CD14-positive monocyte (primary cell): ENCODE measurements at regions not wholly inside any gene's neighbourhood (a gene's known extent, or its start where the extent isn't known, plus 50 kb on each side); places are given as distances from the start of the nearest gene placed in this dataset.

Experiments used
- DNase-seq, 3 donors: peaks; one replicate each; pipeline ENCODE4 v3.0.0-alpha.2; 2011 to 2022
- H2AFZ ChIP-seq: 2 replicates; pipeline ENCODE4 v1.6.0; 2012; ENCODE audit warnings: mild to moderate bottlenecking, low read depth, low read length, inconsistent platforms; ENCODE audit not compliant: insufficient read depth, poor library complexity, severe bottlenecking
- H3K27ac ChIP-seq, 2 donors: 1 replicate in 1 of 2; 2 replicates in 1 of 2; pipeline ENCODE4 v1.5.1; 2012 to 2013; ENCODE audit warnings: low read length in 2 of 2, control low read depth in 1 of 2, inconsistent platforms in 1 of 2, low read depth in 1 of 2, mild to moderate bottlenecking in 1 of 2
- H3K27me3 ChIP-seq, 2 donors: one replicate each; pipeline versions ENCODE4 v1.6.0 to v1.6.1; 2011 to 2013; ENCODE audit warnings: low read length in 2 of 2; ENCODE audit not compliant: control insufficient read depth in 2 of 2, insufficient read depth in 2 of 2
- H3K36me3 ChIP-seq, 2 donors: replicated peaks in 1 of 2; 1 replicate in 1 of 2; 2 replicates in 1 of 2; pipeline versions ENCODE4 v1.5.1 to v1.6.1; 2012 to 2013; ENCODE audit warnings: low read length in 2 of 2, control low read depth in 1 of 2, inconsistent platforms in 1 of 2, mild to moderate bottlenecking in 1 of 2; ENCODE audit not compliant: insufficient read depth in 2 of 2, control insufficient read depth in 1 of 2
- H3K4me1 ChIP-seq, 2 donors: 1 replicate in 1 of 2; 2 replicates in 1 of 2; pipeline versions ENCODE4 v1.5.1 to v1.6.1; 2012 to 2013; ENCODE audit warnings: low read length in 2 of 2, control low read depth in 1 of 2, inconsistent platforms in 1 of 2, mild to moderate bottlenecking in 1 of 2, moderate library complexity in 1 of 2; ENCODE audit not compliant: insufficient read depth in 2 of 2, control insufficient read depth in 1 of 2
- H3K4me2 ChIP-seq: replicated peaks from 2 replicates; pipeline ENCODE3; 2012; ENCODE audit warnings: low read length, moderate library complexity, mild to moderate bottlenecking; ENCODE audit not compliant: poor library complexity, severe bottlenecking; ENCODE audit errors: extremely low read depth
- H3K4me3 ChIP-seq, 3 experiments: fragments of 200-600 bp in 1 of 3; sonication (generic) in 1 of 3; replicated peaks in 1 of 3; 1 replicate in 2 of 3; 2 replicates in 1 of 3; pipeline ENCODE4 v1.5.1; 2011 to 2013; ENCODE audit warnings: low read length in 3 of 3, mild to moderate bottlenecking in 3 of 3, control low read depth in 2 of 3, low read depth in 2 of 3, inconsistent platforms in 1 of 3, moderate library complexity in 1 of 3
- H3K79me2 ChIP-seq: 2 replicates; pipeline ENCODE4 v1.6.0; 2012; ENCODE audit warnings: mild to moderate bottlenecking, control low read depth, inconsistent platforms, low read length, moderate library complexity; ENCODE audit not compliant: insufficient read depth
- H3K9ac ChIP-seq: 2 replicates; pipeline ENCODE4 v1.6.0; 2017; ENCODE audit warnings: low read length, mild to moderate bottlenecking; ENCODE audit not compliant: insufficient read depth, poor library complexity, severe bottlenecking
- H3K9me3 ChIP-seq, 2 donors: replicated peaks in 1 of 2; 1 replicate in 1 of 2; 2 replicates in 1 of 2; pipeline versions ENCODE4 v1.5.1 to v1.6.1; 2012 to 2013; ENCODE audit warnings: low read length in 2 of 2, control low read depth in 1 of 2; ENCODE audit not compliant: control insufficient read depth in 1 of 2, insufficient read depth in 1 of 2
- H4K20me1 ChIP-seq: 2 replicates; pipeline ENCODE4 v1.6.0; 2012; ENCODE audit warnings: mild to moderate bottlenecking, low read length, control low read depth, moderate library complexity; ENCODE audit not compliant: insufficient read depth
- H3K27ac Mint-ChIP-seq, 7 donors: one replicate each; pipeline ENCODE4 v1.8.0; 2020; ENCODE audit warnings: mild to moderate bottlenecking in 7 of 7, mixed read lengths in 7 of 7, moderate library complexity in 6 of 7, inconsistent platforms in 2 of 7
- H3K27me3 Mint-ChIP-seq, 3 donors: one replicate each; pipeline ENCODE4 v1.8.0; 2021 to 2022; ENCODE audit warnings: low read depth in 3 of 3, mild to moderate bottlenecking in 3 of 3, mixed read lengths in 3 of 3, moderate library complexity in 3 of 3, inconsistent platforms in 1 of 3
- H3K36me3 Mint-ChIP-seq, 2 donors: one replicate each; pipeline ENCODE4 v1.8.0; 2020; ENCODE audit warnings: mixed read lengths in 2 of 2, inconsistent platforms in 1 of 2, mild to moderate bottlenecking in 1 of 2
- H3K4me1 Mint-ChIP-seq: one replicate; pipeline ENCODE4 v1.8.0; 2020; ENCODE audit warnings: mild to moderate bottlenecking, mixed read lengths
- H3K4me3 Mint-ChIP-seq, 2 donors: one replicate each; pipeline ENCODE4 v1.8.0; 2020; ENCODE audit warnings: mild to moderate bottlenecking in 2 of 2, mixed read lengths in 2 of 2, moderate library complexity in 1 of 2
- H3K9me3 Mint-ChIP-seq, 7 donors: one replicate each; pipeline ENCODE4 v1.8.0; 2020 to 2022; ENCODE audit warnings: mixed read lengths in 7 of 7, mild to moderate bottlenecking in 6 of 7, moderate library complexity in 6 of 7, inconsistent platforms in 2 of 7
- CTCF ChIP-seq: fragments of 200-600 bp; IDR thresholded peaks from one replicate; pipeline ENCODE4 v1.8.0; 2022; ENCODE audit warnings: antibody characterized with exemption, mild to moderate bottlenecking
- WGBS: methylation state at CpG from one replicate; pipeline ENCODE4 v1.1.5; 2013; ENCODE audit warnings: missing lambda C conversion rate; ENCODE audit not compliant: insufficient coverage; 5-methylcytosine and 5-hydroxymethylcytosine counted together
- intact Hi-C, 2 donors: fragments of 100-400 bp; cut with micrococcal nuclease; formaldehyde crosslinking; loops; one replicate each; pipeline versions ENCODE4 v1.15.0 to v1.15.1; 2023

DNA sequence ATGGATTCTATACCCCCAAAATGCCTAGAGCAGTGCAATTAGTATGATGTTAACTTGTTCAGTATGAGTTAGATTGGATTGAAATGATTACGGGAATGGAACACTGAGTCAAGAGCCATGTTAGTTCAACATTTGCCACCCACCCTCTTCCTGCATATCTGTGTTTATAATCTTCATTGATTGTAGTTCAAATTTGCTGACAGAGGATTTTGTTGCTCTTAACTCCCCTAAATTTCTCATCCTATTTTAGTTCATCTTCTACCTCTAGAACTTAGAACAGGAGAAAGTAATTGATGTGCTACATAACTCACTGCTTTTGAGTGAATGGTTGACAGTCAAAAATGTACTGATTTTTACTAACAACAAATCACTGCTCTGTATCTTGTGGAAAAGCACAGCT, 673.5 kb upstream of the NRXN1 start:
- Histone ChIP-seq H3K4me3 (no peak overlapping the region), H3K36me3 (no peaks in the 10 kb centered on the region), H3K27me3 (no peaks in the 10 kb centered on the region), H3K4me2 (no peak overlapping the region), H3K9ac (no peak overlapping the region), H3K79me2 (no peaks in the 10 kb centered on the region), H3K4me1 (no peaks in the 10 kb centered on the region), H3K27ac (no peak overlapping the region), H2AFZ (no peak overlapping the region), H4K20me1 (no peaks in the 10 kb centered on the region), H3K9me3 (no peaks in the 10 kb centered on the region)
- DNase-seq: no peak
- H3K27ac Mint-ChIP-seq: no peak overlapping the region
- H3K4me1 Mint-ChIP-seq: no peaks in the 10 kb centered on the region
- H3K4me3 Mint-ChIP-seq: no peak overlapping the region
- no peaks in the 10 kb centered on the region for H3K27me3 Mint-ChIP-seq
- no CpG with 5 or more reads among the region's 1 CpG for WGBS
- no peaks in the 10 kb centered on the region for H3K9me3 Mint-ChIP-seq
- no peaks in the 10 kb centered on the region for H3K36me3 Mint-ChIP-seq
- TF ChIP-seq CTCF: no peak
- intact Hi-C loops: no loop called here

DNA sequence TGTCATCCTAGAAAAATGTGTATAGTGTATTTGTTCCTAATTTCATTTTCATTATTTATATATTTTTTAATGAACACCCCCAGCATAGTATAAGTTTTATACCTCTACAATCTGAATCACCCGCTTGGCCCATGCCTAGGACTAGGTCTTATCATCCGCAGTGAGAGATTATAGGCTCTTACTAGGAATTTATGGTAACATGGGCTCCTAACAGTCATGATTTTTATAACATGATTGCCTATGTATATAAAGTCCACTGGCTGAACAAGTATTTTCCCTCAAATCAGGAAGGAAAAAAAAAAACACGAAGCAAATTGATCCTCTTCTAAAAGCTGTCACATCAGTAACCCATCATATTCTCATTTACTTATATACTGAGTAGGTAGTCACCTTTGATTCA, 666.1 kb upstream of the NRXN1 start:
- no peaks in the 10 kb centered on the region for H3K4me1 Mint-ChIP-seq
- H3K27me3 ChIP-seq: no peaks in the 10 kb centered on the region
- no peak for DNase-seq
- no peaks in the 10 kb centered on the region for H3K36me3 ChIP-seq
- intact Hi-C loops: no loop called here
- H3K27ac Mint-ChIP-seq: no peak overlapping the region
- no peak overlapping the region for H3K4me3 Mint-ChIP-seq
- H3K79me2 ChIP-seq: no peaks in the 10 kb centered on the region
- no peak overlapping the region for H3K4me2 ChIP-seq
- no peak overlapping the region for H3K27ac ChIP-seq
- no peaks in the 10 kb centered on the region for H3K9me3 ChIP-seq
- WGBS: no CpG with 5 or more reads among the region's 3 CpGs
- no peak overlapping the region for H2AFZ ChIP-seq
- no peak overlapping the region for H3K9ac ChIP-seq
- H3K27me3 Mint-ChIP-seq: no peaks in the 10 kb centered on the region
- no peak for TF ChIP-seq CTCF
- H3K4me3 ChIP-seq: no peak overlapping the region
- H3K4me1 ChIP-seq: no peaks in the 10 kb centered on the region
- no peaks in the 10 kb centered on the region for H4K20me1 ChIP-seq
- no peaks in the 10 kb centered on the region for H3K9me3 Mint-ChIP-seq
- no peaks in the 10 kb centered on the region for H3K36me3 Mint-ChIP-seq
